H1 (cell line): ENCODE measurements at regions not wholly inside any gene's neighbourhood (a gene's known extent, or its start where the extent isn't known, plus 50 kb on each side); places are given as distances from the start of the nearest gene placed in this dataset.

Experiments
- CTCF ChIA-PET: fragments of 300-600 bp; sonication (Branson Sonifier 250); formaldehyde crosslinking; loops from one replicate; lab custom pipeline; 2021; ENCODE audit not compliant: partially characterized antibody; lab: Charles Lee
- POLR2A ChIA-PET: fragments of 300-600 bp; sonication (Branson Sonifier 250); formaldehyde crosslinking; loops from one replicate; lab custom pipeline; 2021; ENCODE audit warnings: inconsistent platforms; ENCODE audit not compliant: partially characterized antibody; lab: Charles Lee
- DNase-seq, 2 experiments: peaks; one replicate each; pipeline versions ENCODE4 v3.0.0 to v3.0.0-alpha.2; 2010 to 2022; ENCODE audit warnings: low spot score in 2 of 2, low read depth in 1 of 2, mixed read lengths in 1 of 2
- FAIRE-seq: peaks from 2 replicates; lab custom pipeline; 2011; peaks lifted over from hg19 to GRCh38; lab: Jason Lieb, UNC
- H2AFZ ChIP-seq: 2 replicates; pipeline ENCODE4 v1.8.1; 2012; ENCODE audit warnings: low read length, inconsistent platforms
- H2AK5ac ChIP-seq: 2 replicates; pipeline ENCODE4 v1.6.1; 2013; ENCODE audit warnings: low read depth, low read length
- H2BK120ac ChIP-seq: replicated peaks from 2 replicates; pipeline ENCODE3; 2013; ENCODE audit warnings: low read depth, low read length, inconsistent platforms
- H2BK12ac ChIP-seq: 2 replicates; pipeline ENCODE4 v1.6.1; 2013; ENCODE audit warnings: low read depth, low read length
- H2BK15ac ChIP-seq: 2 replicates; pipeline ENCODE4 v1.6.1; 2013; ENCODE audit warnings: low read length
- H2BK20ac ChIP-seq: 2 replicates; pipeline ENCODE4 v1.6.1; 2013; ENCODE audit warnings: low read length
- H2BK5ac ChIP-seq: 2 replicates; pipeline ENCODE4 v1.6.1; 2013; ENCODE audit warnings: low read depth, low read length
- H3K14ac ChIP-seq: 2 replicates; pipeline ENCODE4 v1.6.1; 2013; ENCODE audit warnings: inconsistent platforms; ENCODE audit not compliant: insufficient read length
- H3K18ac ChIP-seq: 2 replicates; pipeline ENCODE4 v1.6.1; 2013; ENCODE audit warnings: low read length; ENCODE audit errors: extremely low read depth
- H3K23ac ChIP-seq: 2 replicates; pipeline ENCODE4 v1.6.1; 2013; ENCODE audit warnings: inconsistent platforms; ENCODE audit not compliant: insufficient read length
- H3K23me2 ChIP-seq: 2 replicates; pipeline ENCODE4 v1.6.1; 2013; ENCODE audit warnings: low read depth, low read length
- H3K27ac ChIP-seq: 2 replicates; pipeline ENCODE4 v1.6.1; 2011; ENCODE audit warnings: low read depth, low read length, inconsistent platforms
- H3K27me3 ChIP-seq, 4 experiments: replicated peaks in 1 of 4; 1 replicate in 1 of 4; 2 replicates in 3 of 4; pipeline versions ENCODE4 v1.6.1 to v1.8.1; 2011 to 2013; ENCODE audit warnings: low read length in 3 of 4, mild to moderate bottlenecking in 3 of 4, inconsistent platforms in 2 of 4, mixed read lengths in 2 of 4, moderate library complexity in 1 of 4; ENCODE audit not compliant: control insufficient read depth in 3 of 4, insufficient read depth in 3 of 4; ENCODE audit errors: extremely low read depth in 1 of 4
- H3K36me3 ChIP-seq, 4 experiments: 2 replicates each; pipeline versions ENCODE4 v1.6.1 to v1.8.1; 2011 to 2013; ENCODE audit warnings: mild to moderate bottlenecking in 4 of 4, low read length in 3 of 4, moderate library complexity in 2 of 4, control low read depth in 1 of 4, inconsistent platforms in 1 of 4; ENCODE audit not compliant: insufficient read depth in 4 of 4, control insufficient read depth in 2 of 4
- H3K4ac ChIP-seq: replicated peaks from 2 replicates; pipeline ENCODE3; 2013; ENCODE audit warnings: low read length, low read depth, mixed read lengths, inconsistent platforms; ENCODE audit not compliant: insufficient read length
- H3K4me1 ChIP-seq, 4 experiments: replicated peaks in 1 of 4; 1 replicate in 1 of 4; 2 replicates in 3 of 4; pipeline versions ENCODE4 v1.6.1 to v1.8.1; 2011 to 2013; ENCODE audit warnings: low read length in 3 of 4, inconsistent platforms in 2 of 4, mixed read lengths in 1 of 4; ENCODE audit not compliant: insufficient read depth in 4 of 4, control insufficient read depth in 3 of 4
- H3K4me2 ChIP-seq, 2 experiments: 2 replicates each; pipeline versions ENCODE4 v1.6.1 to v1.8.1; 2011 to 2013; ENCODE audit warnings: low read depth in 2 of 2, low read length in 2 of 2, control low read depth in 1 of 2, inconsistent platforms in 1 of 2, mild to moderate bottlenecking in 1 of 2; ENCODE audit not compliant: insufficient read depth in 1 of 2
- H3K4me3 ChIP-seq, 4 experiments: fragments of 200-600, 300-600 bp in 1 of 4; sonication (generic), shearing (Covaris generic), sonication (Bioruptor Twin) in 1 of 4; 2 replicates each; pipeline versions ENCODE4 v1.5.1 to v1.8.1; 2011 to 2016; ENCODE audit warnings: low read length in 4 of 4, low read depth in 3 of 4, control low read depth in 2 of 4, inconsistent platforms in 2 of 4, mild to moderate bottlenecking in 2 of 4, mixed read lengths in 1 of 4, moderate library complexity in 1 of 4; ENCODE audit not compliant: insufficient read depth in 2 of 4; ENCODE audit errors: extremely low read depth in 1 of 4
- H3K56ac ChIP-seq: replicated peaks from 2 replicates; pipeline ENCODE3; 2013; ENCODE audit warnings: low read depth, mild to moderate bottlenecking, mixed read lengths, low read length, inconsistent platforms; ENCODE audit not compliant: insufficient read length
- H3K79me1 ChIP-seq: 2 replicates; pipeline ENCODE4 v1.6.1; 2013; ENCODE audit warnings: low read depth, low read length, control low read depth
- H3K79me2 ChIP-seq, 2 experiments: 2 replicates each; pipeline versions ENCODE4 v1.6.1 to v1.8.1; 2012 to 2013; ENCODE audit warnings: low read length in 2 of 2, mild to moderate bottlenecking in 2 of 2, inconsistent platforms in 1 of 2; ENCODE audit not compliant: insufficient read depth in 2 of 2, control insufficient read depth in 1 of 2
- H3K9ac ChIP-seq, 4 experiments: replicated peaks in 1 of 4; 1 replicate in 1 of 4; 2 replicates in 3 of 4; pipeline versions ENCODE4 v1.6.1 to v1.8.1; 2011 to 2013; ENCODE audit warnings: low read depth in 3 of 4, low read length in 3 of 4, control low read depth in 2 of 4, mild to moderate bottlenecking in 2 of 4, moderate library complexity in 2 of 4, inconsistent platforms in 1 of 4; ENCODE audit errors: extremely low read depth in 1 of 4
- H3K9me3 ChIP-seq, 2 experiments: 2 replicates each; pipeline versions ENCODE4 v1.6.1 to v1.8.1; 2012 to 2013; ENCODE audit warnings: mild to moderate bottlenecking in 2 of 2, moderate library complexity in 2 of 2, control low read depth in 1 of 2, inconsistent platforms in 1 of 2, low read depth in 1 of 2, low read length in 1 of 2, mixed read lengths in 1 of 2; ENCODE audit not compliant: insufficient read depth in 2 of 2
- H4K20me1 ChIP-seq, 2 experiments: replicated peaks in 1 of 2; 2 replicates each; pipeline versions ENCODE3 to v1.8.1; 2011 to 2013; ENCODE audit warnings: inconsistent platforms in 2 of 2, low read length in 2 of 2, mild to moderate bottlenecking in 1 of 2; ENCODE audit not compliant: insufficient read depth in 2 of 2, control insufficient read depth in 1 of 2
- H4K5ac ChIP-seq: 2 replicates; pipeline ENCODE4 v1.6.1; 2013; ENCODE audit warnings: low read length, low read depth, mixed read lengths, inconsistent platforms; ENCODE audit not compliant: insufficient read length
- H4K8ac ChIP-seq: 2 replicates; pipeline ENCODE4 v1.8.0; 2013; ENCODE audit warnings: mild to moderate bottlenecking, moderate library complexity, low read length, inconsistent platforms; ENCODE audit not compliant: insufficient read depth; ENCODE audit errors: extremely low read depth
- H4K91ac ChIP-seq: replicated peaks from 2 replicates; pipeline ENCODE3; 2013; ENCODE audit warnings: low read length, mixed read lengths, inconsistent platforms; ENCODE audit not compliant: insufficient read length
- ATF3 ChIP-seq: IDR thresholded peaks from 2 replicates; pipeline ENCODE4 v1.6.1; 2011; ENCODE audit warnings: low read depth, mild to moderate bottlenecking, low read length; ENCODE audit not compliant: insufficient read depth
- SIRT6 ChIP-seq: IDR thresholded peaks from one replicate; pipeline ENCODE4 v1.7.1; 2012; ENCODE audit warnings: low read length, inconsistent platforms
- SP2 ChIP-seq: IDR thresholded peaks from 2 replicates; pipeline ENCODE4 v1.6.1; 2012; ENCODE audit warnings: mild to moderate bottlenecking, low read length, inconsistent platforms
- TAF7 ChIP-seq: optimal IDR thresholded peaks from 2 replicates; pipeline ENCODE3; 2011; ENCODE audit warnings: low read depth, mild to moderate bottlenecking, inconsistent platforms, low read length, moderate library complexity, borderline replicate concordance
- WGBS, 2 experiments: shearing (Covaris generic) in 1 of 2; methylation state at CpG; one replicate each; pipeline versions ENCODE4 v1.1.6 to v1.1.7; 2013 to 2015; ENCODE audit warnings: low lambda C conversion rate in 2 of 2, mixed read lengths in 2 of 2, inconsistent platforms in 1 of 2, low coverage in 1 of 2, missing lambda C conversion rate in 1 of 2; ENCODE audit not compliant: insufficient replicate concordance in 2 of 2, insufficient coverage in 1 of 2, insufficient read length in 1 of 2; ENCODE audit errors: extremely low coverage in 1 of 2, missing lambda C conversion rate in 1 of 2; 5-methylcytosine and 5-hydroxymethylcytosine counted together

GRCh38 chr1:29829448-29830344 lies 593.4 kb downstream of the PTPRU start:
- Histone ChIP-seq H3K23me2 (peaks cover 9% of the 10 kb centered on the region; the same call in 1 of the 2 replicates), H3K4ac (no peak overlapping the region), H3K36me3 (no peaks in the 10 kb centered on the region), H4K5ac (no peak overlapping the region), H3K79me2 (no peaks in the 10 kb centered on the region), H2AK5ac (no peak overlapping the region), H4K91ac (no peak overlapping the region), H2AFZ (no peak overlapping the region), H3K9me3 (no peaks in the 10 kb centered on the region), H3K27ac (no peak overlapping the region), H3K79me1 (no peaks in the 10 kb centered on the region), H2BK20ac (no peak overlapping the region), H3K4me2 (no peak overlapping the region), H4K20me1 (peaks cover 0 to 10% of the 10 kb centered on the region in 2 experiments), H3K9ac (no peak overlapping the region), H2BK120ac (no peak overlapping the region), H2BK12ac (peak overlapping the region; percentile 39; the same call in 1 of the 2 replicates), H3K23ac (no peak overlapping the region), H3K4me1 (no peaks in the 10 kb centered on the region; a peak in 1 of 7 replicates), H3K27me3 (no peaks in the 10 kb centered on the region), H3K56ac (no peak overlapping the region), H3K14ac (no peak overlapping the region), H3K4me3 (no peak overlapping the region), H3K18ac (no peak overlapping the region), H2BK15ac (no peak overlapping the region), H4K8ac (no peak overlapping the region), H2BK5ac (no peak overlapping the region; the same call in 1 of the 2 replicates)
- DNase-seq (peak in 1 of 2 experiments; percentile 17), FAIRE-seq (no peak)
- 87% methylated on average over 13 of the region's 14 CpGs; no CpG with 5 or more reads in 1 of the 2 experiments for WGBS, 2 experiments
- CTCF ChIA-PET, result interaction anchor here (1.1 to 2.4 kb wide), 4 partner anchors 9 to 32 kb away, joined by 3 to 11 read pairs (median 4); no protein-coding TSS in a partner anchor
- TF ChIP-seq SP2 (no peak), ATF3 (no peak), SIRT6 (no peak), TAF7 (no peak)
- POLR2A ChIA-PET, result interaction anchor here (1.2 kb wide), 1 partner anchor 9 kb away, joined by 3 read pairs; no protein-coding TSS in a partner anchor
